GM18499 (cell line): ENCODE measurements at regions not wholly inside any gene's neighbourhood (a gene's known extent, or its start where the extent isn't known, plus 50 kb on each side); places are given as distances from the start of the nearest gene placed in this dataset.
"Not testable (repeated sequence)": the region's sequence is repeated elsewhere in the genome, so short reads cannot be mapped to it uniquely, and the experiment has no call there.

Source experiments
- ATAC-seq: cut with Tn5 transposase; IDR thresholded peaks from one replicate; pipeline ENCODE4 v1.9.1; 2021; ENCODE audit warnings: moderate number of reproducible peaks; ENCODE audit not compliant: insufficient read depth, unreplicated experiment

- ATAC-seq, result no peak
Measured at GRCh38 chr5:52255308-52255707, 532.4 kb upstream of the ITGA1 start.

GRCh38 chr5:52262844-52263243 lies 524.9 kb upstream of the ITGA1 start:
- no peak for ATAC-seq

- ATAC-seq, result no peak
Measured at GRCh38 chr5:52269401-52269800, 518.3 kb upstream of the ITGA1 start.

- ATAC-seq, result no peak
Measured at GRCh38 chr5:52269859-52270258, 517.9 kb upstream of the ITGA1 start.

GRCh38 chr5:52275639-52276038 lies 512.1 kb upstream of the ITGA1 start:
- no peak for ATAC-seq

GRCh38 chr5:52277101-52277500 lies 510.6 kb upstream of the ITGA1 start:
- ATAC-seq, result no peak

- ATAC-seq, result no peak
Measured at GRCh38 chr5:52282647-52283046, 505.1 kb upstream of the ITGA1 start.

GRCh38 chr5:52283221-52283620 lies 504.5 kb upstream of the ITGA1 start:
- no peak for ATAC-seq

GRCh38 chr5:52300703-52301372 lies 486.9 kb upstream of the ITGA1 start:
- ATAC-seq, result no peak

GRCh38 chr5:52304816-52305215 lies 482.9 kb upstream of the ITGA1 start:
- ATAC-seq, result not testable (repeated sequence)

GRCh38 chr5:52328220-52328806 lies 459.4 kb upstream of the ITGA1 start:
- no peak for ATAC-seq

- no peak for ATAC-seq
Measured at GRCh38 chr5:52331725-52332124, 456.0 kb upstream of the ITGA1 start.

- ATAC-seq, result no peak
Measured at GRCh38 chr5:52334367-52334766, 453.3 kb upstream of the ITGA1 start.

GRCh38 chr5:52339285-52339684 lies 448.4 kb upstream of the ITGA1 start:
- ATAC-seq, result no peak

GRCh38 chr5:52342361-52342760 lies 445.4 kb upstream of the ITGA1 start:
- ATAC-seq, result no peak

- no peak for ATAC-seq
Measured at GRCh38 chr5:52356311-52356918, 431.3 kb upstream of the ITGA1 start.

- ATAC-seq, result no peak
Measured at GRCh38 chr5:52359261-52359660, 428.5 kb upstream of the ITGA1 start.

- ATAC-seq, result no peak
Measured at GRCh38 chr5:52360985-52361384, 426.7 kb upstream of the ITGA1 start.

- ATAC-seq, result no peak
Measured at GRCh38 chr5:52374286-52374685, 413.4 kb upstream of the ITGA1 start.

- no peak for ATAC-seq
Measured at GRCh38 chr5:52375969-52376368, 411.7 kb upstream of the ITGA1 start.

GRCh38 chr5:52376592-52376991 lies 411.1 kb upstream of the ITGA1 start:
- no peak for ATAC-seq

- ATAC-seq, result no peak
Measured at GRCh38 chr5:52378237-52378636, 409.5 kb upstream of the ITGA1 start.
